ENCODE measurements at regions not wholly inside any gene's neighbourhood (a gene's known extent, or its start where the extent isn't known, plus 50 kb on each side); places are given as distances from the start of the nearest gene placed in this dataset.

DNA sequence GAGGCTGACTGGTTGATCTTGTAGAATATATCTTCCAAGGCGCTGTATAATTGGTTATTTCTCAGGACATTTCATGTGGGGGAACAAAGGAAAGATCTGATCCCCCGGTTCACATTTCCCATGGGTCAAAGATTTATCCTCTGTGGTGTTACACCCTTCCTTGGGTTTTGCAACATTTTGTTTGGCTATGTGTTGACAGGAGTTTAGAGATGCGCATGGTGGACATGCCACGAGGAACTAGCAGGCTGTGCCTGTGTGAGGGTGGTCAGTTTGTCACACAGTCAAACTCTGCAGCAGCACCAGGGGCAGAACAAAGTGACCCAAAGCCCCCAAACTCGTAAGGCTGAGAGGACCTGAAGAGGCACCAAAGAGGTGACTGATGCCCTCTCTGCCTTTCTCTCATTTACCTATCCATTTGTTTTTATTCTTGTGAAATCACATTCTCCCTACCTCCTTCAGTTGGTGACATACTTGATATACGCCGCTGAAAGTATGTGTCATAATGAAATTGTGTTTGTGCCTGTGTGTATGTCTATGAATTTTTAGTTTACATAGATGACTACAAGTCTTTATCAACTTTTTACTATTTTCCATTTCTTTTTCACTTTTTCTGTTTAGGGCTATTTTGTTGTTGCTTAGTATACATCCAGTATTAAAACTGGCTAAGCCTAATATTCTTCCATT lies 164.7 kb downstream of the SPCS3 start:
- TF ChIP-seq CTCF (IDR thresholded peaks at IDR 0.05; ENCODE audit: borderline replicate concordance, extremely low read depth, low read length, poor library complexity, severe bottlenecking) (no peak), EZH2 (IDR thresholded peaks at IDR 0.05; ENCODE audit: borderline replicate concordance, low read depth, low read length, severe bottlenecking) (no peak)

Measured in DND-41 (cell line).